ENCODE measurements at regions not wholly inside any gene's neighbourhood (a gene's known extent, or its start where the extent isn't known, plus 50 kb on each side); places are given as distances from the start of the nearest gene placed in this dataset.
A peak's percentile ranks its signal among the peaks of the same experiment; 100 is the strongest.
"Not testable (repeated sequence)": the region's sequence is repeated elsewhere in the genome, so short reads cannot be mapped to it uniquely, and the experiment has no call there.

GRCh38 chr1:234855851-234856250 lies 245.9 kb upstream of the IRF2BP2 start:
- no peak for DNase-seq

GRCh38 chr1:234854645-234855039 lies 244.7 kb upstream of the IRF2BP2 start:
- DNase-seq: no peak

DNA sequence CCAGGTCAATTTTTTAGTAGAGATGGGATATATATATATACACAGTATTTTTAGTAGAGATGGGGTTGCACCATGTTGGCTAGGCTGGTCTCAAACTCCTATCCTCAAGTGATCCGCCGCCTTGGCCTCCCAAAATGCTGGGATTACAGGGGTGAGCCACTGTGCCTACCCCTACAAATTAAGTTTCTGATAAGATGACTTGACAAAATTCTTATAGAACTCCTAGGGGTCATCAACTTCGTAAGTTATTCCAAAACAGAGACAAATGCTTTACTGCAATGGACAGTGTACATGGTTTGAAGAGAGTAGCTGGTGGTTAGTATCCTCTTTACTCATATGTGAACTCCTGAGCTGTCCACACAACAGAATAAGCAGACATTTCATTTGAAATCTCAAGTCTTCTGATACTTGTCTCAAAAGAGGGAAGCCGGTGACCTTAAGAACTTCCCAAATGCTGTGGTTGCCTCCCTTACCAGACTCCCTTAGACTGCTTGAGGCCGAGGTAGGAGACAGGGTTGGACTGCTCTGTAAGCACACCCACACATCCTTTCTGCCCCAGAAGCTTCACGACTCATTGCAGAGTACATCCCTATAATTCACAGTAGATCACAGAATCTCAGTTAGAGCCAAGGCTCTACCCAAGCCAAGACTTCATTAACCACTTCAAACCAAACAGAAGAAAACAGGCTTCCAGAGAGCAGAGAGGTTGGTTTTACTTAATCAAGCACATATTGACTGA lies 244.1 kb upstream of the IRF2BP2 start:
- no peak for DNase-seq

DNA sequence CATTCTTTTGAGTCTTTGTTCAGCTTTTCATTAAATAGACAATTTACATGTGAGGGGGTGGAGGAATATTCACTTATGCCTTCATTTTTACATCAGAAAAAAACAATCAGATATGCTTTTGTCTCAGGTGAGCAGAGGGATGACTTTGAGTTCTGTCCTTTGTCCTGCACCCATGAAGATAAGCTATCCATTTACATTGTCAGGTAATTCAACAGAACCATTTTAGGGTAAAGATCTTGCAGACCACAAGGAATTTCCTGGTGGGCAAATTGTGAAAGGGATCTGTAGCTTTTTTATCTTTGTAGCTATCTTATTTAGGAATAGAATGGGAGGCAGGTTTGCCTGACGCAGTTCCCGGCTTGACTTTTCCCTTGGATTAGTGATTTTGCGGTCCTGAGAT lies 242.7 kb upstream of the IRF2BP2 start:
- no peak for DNase-seq

DNA sequence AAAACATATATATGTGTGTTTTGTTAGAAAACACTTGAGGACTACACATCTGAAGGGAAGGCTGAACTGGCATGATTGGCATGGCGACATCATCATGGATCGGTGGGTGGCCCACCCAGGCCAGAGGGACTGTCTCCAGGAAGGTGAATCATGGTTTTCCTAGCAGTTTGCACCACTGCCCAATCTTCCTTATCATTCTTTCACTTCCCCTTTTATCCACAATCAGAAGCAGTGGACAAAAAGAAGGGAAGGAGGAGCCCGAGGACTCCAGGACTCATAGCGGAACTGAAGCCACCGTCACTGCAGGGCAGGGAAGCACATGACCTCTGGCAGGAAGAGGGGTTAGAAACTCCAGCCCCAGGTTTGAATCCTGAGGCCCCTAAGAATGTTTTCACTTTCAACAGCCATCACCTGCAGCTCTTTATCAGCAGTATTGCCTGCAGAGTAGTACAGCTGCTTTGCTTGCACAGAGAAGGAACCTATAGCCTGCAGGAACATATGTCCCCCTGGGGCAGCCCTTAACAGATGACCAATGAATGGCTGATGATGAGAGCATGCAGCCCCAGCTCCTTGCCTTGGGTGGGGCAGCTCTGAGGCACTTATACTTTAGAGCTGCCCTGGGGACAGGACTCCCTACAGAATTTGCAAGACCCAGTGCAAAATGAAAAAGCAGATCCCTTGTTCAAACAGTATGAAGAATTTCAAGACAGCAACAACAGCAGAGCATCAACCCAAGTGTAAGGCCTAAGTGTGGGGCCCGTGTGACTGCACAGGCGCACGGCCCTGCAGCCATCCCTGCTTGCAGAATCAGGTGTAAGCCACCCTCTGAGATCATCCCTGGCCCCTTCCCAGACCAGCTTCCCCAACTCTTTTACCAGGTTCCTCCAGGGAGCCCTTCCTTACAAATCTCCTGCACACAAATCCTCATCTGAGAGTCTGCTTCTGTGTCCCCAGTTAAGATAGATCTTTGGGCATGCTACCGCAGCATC lies 241.8 kb upstream of the IRF2BP2 start:
- DNase-seq: no peak

DNA sequence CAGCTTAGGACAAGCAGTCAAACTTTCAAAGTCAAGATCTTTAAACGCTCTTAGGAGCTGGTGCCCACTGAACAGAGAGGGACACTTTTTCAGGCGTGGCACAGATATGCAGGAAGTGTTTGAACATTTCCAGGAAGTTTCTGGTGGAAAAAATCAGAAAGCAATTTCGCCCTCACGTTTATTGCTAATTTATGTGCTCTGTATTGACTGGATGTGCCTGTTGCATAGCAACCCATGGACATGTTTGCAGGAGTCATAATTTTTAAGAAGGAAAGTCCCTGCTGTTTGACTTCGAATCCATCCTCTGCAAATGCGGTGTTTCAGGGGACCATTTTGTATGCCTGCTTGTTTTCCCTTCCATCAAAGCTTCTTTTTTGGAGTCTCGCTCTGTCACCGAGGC lies 239.9 kb upstream of the IRF2BP2 start:
- DNase-seq: no peak

- no peak for DNase-seq
These were observed 239.1 kb upstream of the IRF2BP2 start for GRCh38 chr1:234848972-234849649.

- not testable (repeated sequence) for DNase-seq
These were observed 236.8 kb upstream of the IRF2BP2 start for GRCh38 chr1:234846813-234847212.

GRCh38 chr1:234845836-234846235 lies 235.9 kb upstream of the IRF2BP2 start:
- no peak for DNase-seq

GRCh38 chr1:234845097-234845660 lies 235.2 kb upstream of the IRF2BP2 start:
- peak in 1 of 2 experiments; percentile 45 for DNase-seq

DNA sequence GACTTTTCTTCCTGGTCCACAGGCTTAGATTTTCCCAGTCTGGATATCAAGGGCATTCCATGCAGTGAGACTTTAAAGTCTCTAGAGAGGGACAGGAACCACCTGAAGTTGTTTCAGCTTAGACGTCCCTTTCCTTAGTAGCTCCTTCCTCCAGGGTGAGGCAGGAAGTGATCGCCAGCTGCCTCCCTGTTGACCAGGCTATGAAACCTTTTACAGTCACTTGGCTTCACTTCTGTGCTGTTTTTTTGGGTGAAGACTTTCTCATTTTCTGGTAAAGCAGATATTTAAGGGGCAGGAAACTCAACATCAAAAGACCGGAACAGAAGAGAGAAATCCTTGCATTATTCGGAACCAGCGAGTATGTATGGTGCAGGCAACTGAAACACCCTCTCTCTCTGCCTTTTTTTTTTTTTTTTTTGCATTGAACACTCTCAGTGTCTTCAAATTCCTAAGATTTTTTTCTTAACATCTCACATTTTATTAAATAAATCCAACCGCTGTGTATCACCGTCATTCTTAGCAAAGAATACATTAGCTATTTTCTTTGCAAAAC lies 234.6 kb upstream of the IRF2BP2 start:
- no peak for DNase-seq

GRCh38 chr1:234843946-234844345 lies 234.0 kb upstream of the IRF2BP2 start:
- no peak for DNase-seq

- peak; percentile 65 to 81 for DNase-seq
These were observed 233.0 kb upstream of the IRF2BP2 start for GRCh38 chr1:234842726-234843641.

DNA sequence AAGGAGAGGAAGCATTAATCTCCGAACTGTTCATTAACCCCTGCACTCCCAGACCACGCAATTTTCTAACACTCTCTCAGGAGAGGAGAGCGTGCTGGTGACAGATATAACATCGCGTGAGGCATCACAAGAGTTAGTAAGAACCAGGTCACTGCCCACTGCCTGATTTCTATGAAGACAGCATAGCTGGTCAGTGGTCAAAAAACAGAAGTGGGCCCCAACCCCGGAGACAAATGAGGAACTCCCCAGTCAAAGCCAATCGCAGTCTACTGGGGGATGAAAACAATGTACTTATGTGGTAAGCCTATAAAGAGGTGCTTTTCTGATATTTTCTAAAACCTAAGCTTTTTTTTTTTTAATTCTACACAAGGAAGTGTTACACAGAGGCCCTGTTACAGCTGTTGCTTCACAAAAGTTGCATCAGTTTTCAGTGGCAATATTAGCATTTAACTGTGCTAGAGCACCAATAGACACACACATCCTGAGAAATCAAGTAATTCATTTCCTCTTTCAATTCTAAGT lies 231.8 kb upstream of the IRF2BP2 start:
- no peak for DNase-seq

DNA sequence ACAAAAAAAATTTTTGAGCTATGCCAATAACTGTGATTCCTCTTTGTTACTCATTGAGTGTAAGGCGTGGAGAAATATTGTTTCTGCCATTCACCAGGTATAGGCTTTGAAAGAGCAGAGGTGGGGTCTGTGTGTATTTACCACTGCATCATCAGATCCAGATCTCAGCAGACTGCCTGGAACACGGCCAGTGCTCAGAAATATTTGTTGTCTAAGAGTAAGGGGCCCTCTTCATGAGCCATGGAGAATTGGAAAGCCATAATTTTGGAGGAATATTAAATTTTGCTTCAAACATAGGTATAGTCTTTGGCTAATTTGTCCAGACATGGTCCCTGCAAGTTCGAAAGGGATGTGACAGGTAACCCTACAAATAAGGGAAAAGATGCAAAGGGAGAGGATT lies 231.3 kb upstream of the IRF2BP2 start:
- no peak for DNase-seq

GRCh38 chr1:234840843-234841242 lies 230.9 kb upstream of the IRF2BP2 start:
- no peak for DNase-seq

DNA sequence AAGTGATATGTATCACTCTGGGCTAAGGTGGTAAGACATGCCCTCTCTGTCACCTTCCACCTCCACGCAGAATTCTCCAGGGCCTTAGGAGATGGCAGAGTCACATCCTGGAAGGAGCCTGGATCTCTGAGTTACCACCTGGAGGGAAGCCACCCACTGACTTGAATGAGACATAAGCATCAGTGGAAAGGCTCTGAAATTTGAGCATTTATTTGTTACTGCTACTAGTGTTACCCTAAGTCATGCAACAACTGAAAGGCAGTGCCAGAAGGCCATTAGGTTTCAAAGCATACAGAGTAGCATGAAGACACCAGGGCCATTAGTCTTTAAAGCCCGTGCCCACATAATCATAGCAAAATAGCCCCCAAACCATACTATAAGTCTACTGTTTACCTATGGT lies 230.3 kb upstream of the IRF2BP2 start:
- no peak for DNase-seq

GRCh38 chr1:234839663-234840062 lies 229.7 kb upstream of the IRF2BP2 start:
- DNase-seq: no peak

GRCh38 chr1:234838820-234839219 lies 228.8 kb upstream of the IRF2BP2 start:
- DNase-seq: no peak

GRCh38 chr1:234838182-234838581 lies 228.2 kb upstream of the IRF2BP2 start:
- no peak for DNase-seq

DNA sequence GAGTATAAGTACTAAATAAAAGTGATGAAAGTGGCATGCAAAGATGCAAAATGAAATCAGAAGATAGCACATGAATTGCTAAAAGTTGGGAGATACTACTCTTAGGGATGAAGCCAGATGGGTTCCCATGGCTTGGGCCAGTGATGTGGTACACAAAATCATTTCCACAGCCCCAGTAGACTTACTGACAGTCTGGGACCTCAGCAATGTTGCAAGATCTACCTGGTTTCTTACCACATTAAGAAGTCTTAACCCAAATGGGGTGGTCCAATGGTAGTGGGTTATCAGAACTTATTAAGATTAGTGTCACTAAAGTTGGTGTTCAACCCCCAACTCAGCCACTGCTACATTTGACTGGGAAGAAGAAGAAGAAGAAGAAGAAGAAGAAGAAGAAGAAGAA lies 227.7 kb upstream of the IRF2BP2 start:
- no peak for DNase-seq

Measured in stimulated activated CD4-positive, alpha-beta T cell treated with anti-CD3 and anti-CD28 coated beads, Interleukin-4, amount 100 ng/mL, for 4 hours (primary cell).